Islet precursor cell (in vitro differentiated cells): ENCODE measurements at regions not wholly inside any gene's neighbourhood (a gene's known extent, or its start where the extent isn't known, plus 50 kb on each side); places are given as distances from the start of the nearest gene placed in this dataset.
"Not testable (repeated sequence)": the region's sequence is repeated elsewhere in the genome, so short reads cannot be mapped to it uniquely, and the experiment has no call there.

Experiments used
- DNase-seq: peaks from one replicate; pipeline ENCODE4 v3.0.0-alpha.2; 2018

- DNase-seq, result no peak
These were observed 1960.9 kb upstream of the DEFB115 start for GRCh38 chr20:29296256-29297230.

GRCh38 chr20:29297411-29298270 lies 1959.8 kb upstream of the DEFB115 start:
- DNase-seq, result no peak

- DNase-seq, result no peak
These were observed 1959.2 kb upstream of the DEFB115 start for GRCh38 chr20:29298271-29298590.

- DNase-seq, result no peak
These were observed 1958.5 kb upstream of the DEFB115 start for GRCh38 chr20:29298759-29299613.

GRCh38 chr20:29299811-29300578 lies 1957.5 kb upstream of the DEFB115 start:
- no peak for DNase-seq

- DNase-seq, result no peak
These were observed 1956.6 kb upstream of the DEFB115 start for GRCh38 chr20:29300579-29301551.

- no peak for DNase-seq
These were observed 1955.7 kb upstream of the DEFB115 start for GRCh38 chr20:29301624-29302259.

- no peak for DNase-seq
These were observed 1954.4 kb upstream of the DEFB115 start for GRCh38 chr20:29302979-29303644.

- no peak for DNase-seq
These were observed 1950.9 kb upstream of the DEFB115 start for GRCh38 chr20:29306390-29307072.

- not testable (repeated sequence) for DNase-seq
These were observed 1950.0 kb upstream of the DEFB115 start for GRCh38 chr20:29307484-29307883.

GRCh38 chr20:29308956-29309355 lies 1948.5 kb upstream of the DEFB115 start:
- DNase-seq, result not testable (repeated sequence)

- DNase-seq, result not testable (repeated sequence)
These were observed 1948.0 kb upstream of the DEFB115 start for GRCh38 chr20:29309481-29309880.

- DNase-seq, result not testable (repeated sequence)
These were observed 1946.4 kb upstream of the DEFB115 start for GRCh38 chr20:29311046-29311445.

- DNase-seq, result not testable (repeated sequence)
These were observed 1944.8 kb upstream of the DEFB115 start for GRCh38 chr20:29312679-29313078.

- no peak for DNase-seq
These were observed 1944.0 kb upstream of the DEFB115 start for GRCh38 chr20:29313481-29313880.

- DNase-seq, result no peak
These were observed 1943.2 kb upstream of the DEFB115 start for GRCh38 chr20:29314294-29314693.

- DNase-seq, result no peak
These were observed 1938.5 kb upstream of the DEFB115 start for GRCh38 chr20:29318871-29319461.

GRCh38 chr20:29319725-29320124 lies 1937.7 kb upstream of the DEFB115 start:
- no peak for DNase-seq
